ENCODE measurements at regions not wholly inside any gene's neighbourhood (a gene's known extent, or its start where the extent isn't known, plus 50 kb on each side); places are given as distances from the start of the nearest gene placed in this dataset.
A peak's percentile ranks its signal among the peaks of the same experiment; 100 is the strongest.

DNA sequence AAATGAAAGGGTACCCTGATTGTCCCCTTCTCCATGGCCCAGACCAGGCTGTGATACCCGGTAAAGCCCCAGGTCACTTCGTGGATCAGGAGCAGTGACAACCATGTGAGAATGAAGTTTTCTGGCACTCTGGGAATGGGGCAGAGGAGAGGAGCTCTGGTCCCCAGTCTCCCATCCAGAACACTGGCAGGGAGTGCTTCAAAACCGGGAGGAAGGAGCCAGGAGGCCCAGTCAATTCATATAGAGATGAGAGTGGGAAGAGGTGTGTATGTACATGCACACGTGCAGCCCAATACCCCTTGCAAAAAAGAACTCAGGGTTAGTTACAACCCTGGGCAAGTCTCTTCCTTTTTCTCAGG is 101.4 kb upstream of the TLE3 start:
- H2AFZ ChIP-seq (replicated peaks): no peak overlapping the region
- no peaks in the 10 kb centered on the region for H3K36me3 ChIP-seq
- no peak overlapping the region for H3K9ac ChIP-seq
- H3K27me3 ChIP-seq: no peaks in the 10 kb centered on the region
- no peak overlapping the region for H3K27ac ChIP-seq
- peaks cover 10% of the 10 kb centered on the region for H3K27me3 Mint-ChIP-seq (ENCODE audit: insufficient read depth, low read depth)
- H3K4me3 ChIP-seq: no peak overlapping the region
- H3F3A ChIP-seq (ENCODE audit: low read depth): peaks cover 8% of the 10 kb centered on the region
- no peak overlapping the region for H3K4me2 ChIP-seq
- H3K36me3 Mint-ChIP-seq: no peaks in the 10 kb centered on the region
- H3K27ac Mint-ChIP-seq: no peak overlapping the region
- peaks cover 26% of the 10 kb centered on the region for H3K4me1 ChIP-seq
- no peak overlapping the region for H3K4me3 Mint-ChIP-seq
- H4K20me1 ChIP-seq (ENCODE audit: low read depth): no peaks in the 10 kb centered on the region
- no peaks in the 10 kb centered on the region for H3K9me3 ChIP-seq (ENCODE audit: low read depth)
- TF ChIP-seq EZH2 (IDR thresholded peaks at IDR 0.05) (no peak), CTCF (IDR thresholded peaks at IDR 0.05) (no peak), EZH2phosphoT487 (IDR thresholded peaks at IDR 0.05) (no peak)
- no peaks in the 10 kb centered on the region for H3K9me3 Mint-ChIP-seq
- no peak for DNase-seq (ENCODE audit: low spot score)
- H3K4me1 Mint-ChIP-seq: peaks cover 36% of the 10 kb centered on the region
- no peaks in the 10 kb centered on the region for H3K79me2 ChIP-seq (ENCODE audit: low read depth)

- Mint-ChIP-seq H3K27ac (peak overlapping the region; percentile 8), H3K27me3 (ENCODE audit: insufficient read depth, low read depth) (peaks cover 9% of the 10 kb centered on the region), H3K36me3 (no peaks in the 10 kb centered on the region), H3K9me3 (no peaks in the 10 kb centered on the region), H3K4me1 (peaks cover 36% of the 10 kb centered on the region), H3K4me3 (no peak overlapping the region)
- H3F3A ChIP-seq (ENCODE audit: low read depth): peaks cover 8% of the 10 kb centered on the region
- peaks cover 26% of the 10 kb centered on the region for H3K4me1 ChIP-seq
- no peak for TF ChIP-seq EZH2phosphoT487 (IDR thresholded peaks at IDR 0.05)
- no peak for TF ChIP-seq EZH2 (IDR thresholded peaks at IDR 0.05)
- TF ChIP-seq CTCF (IDR thresholded peaks at IDR 0.05): no peak
- no peaks in the 10 kb centered on the region for H4K20me1 ChIP-seq (ENCODE audit: low read depth)
- no peaks in the 10 kb centered on the region for H3K9me3 ChIP-seq (ENCODE audit: low read depth)
- H3K4me2 ChIP-seq: no peak overlapping the region
- no peaks in the 10 kb centered on the region for H3K27me3 ChIP-seq
- H3K36me3 ChIP-seq: no peaks in the 10 kb centered on the region
- no peak overlapping the region for H3K27ac ChIP-seq
- H3K4me3 ChIP-seq: no peak overlapping the region
- no peak overlapping the region for H2AFZ ChIP-seq (replicated peaks)
- H3K9ac ChIP-seq: no peak overlapping the region
- no peaks in the 10 kb centered on the region for H3K79me2 ChIP-seq (ENCODE audit: low read depth)
- DNase-seq (ENCODE audit: low spot score): no peak
Observed at GRCh38 chr15:70198441-70199123, 100.9 kb upstream of the TLE3 start.

GRCh38 chr15:70197945-70198361 is 100.2 kb upstream of the TLE3 start:
- Histone ChIP-seq H4K20me1 (ENCODE audit: low read depth) (no peaks in the 10 kb centered on the region), H3K4me1 (peaks cover 26% of the 10 kb centered on the region), H3F3A (ENCODE audit: low read depth) (peaks cover 8% of the 10 kb centered on the region), H2AFZ (replicated peaks) (no peak overlapping the region), H3K9me3 (ENCODE audit: low read depth) (no peaks in the 10 kb centered on the region), H3K36me3 (no peaks in the 10 kb centered on the region), H3K27me3 (no peaks in the 10 kb centered on the region), H3K4me2 (no peak overlapping the region), H3K79me2 (ENCODE audit: low read depth) (no peaks in the 10 kb centered on the region), H3K9ac (no peak overlapping the region), H3K27ac (no peak overlapping the region), H3K4me3 (no peak overlapping the region)
- H3K27me3 Mint-ChIP-seq (ENCODE audit: insufficient read depth, low read depth): peaks cover 9% of the 10 kb centered on the region
- H3K9me3 Mint-ChIP-seq: no peaks in the 10 kb centered on the region
- H3K4me1 Mint-ChIP-seq: peaks cover 41% of the 10 kb centered on the region
- no peaks in the 10 kb centered on the region for H3K36me3 Mint-ChIP-seq
- H3K4me3 Mint-ChIP-seq: no peak overlapping the region
- no peak for DNase-seq (ENCODE audit: low spot score)
- peak overlapping the region; percentile 8 for H3K27ac Mint-ChIP-seq
- TF ChIP-seq EZH2phosphoT487 (IDR thresholded peaks at IDR 0.05) (no peak), CTCF (IDR thresholded peaks at IDR 0.05) (no peak), EZH2 (IDR thresholded peaks at IDR 0.05) (no peak)
